ENCODE measurements at regions not wholly inside any gene's neighbourhood (a gene's known extent, or its start where the extent isn't known, plus 50 kb on each side); places are given as distances from the start of the nearest gene placed in this dataset.

DNA sequence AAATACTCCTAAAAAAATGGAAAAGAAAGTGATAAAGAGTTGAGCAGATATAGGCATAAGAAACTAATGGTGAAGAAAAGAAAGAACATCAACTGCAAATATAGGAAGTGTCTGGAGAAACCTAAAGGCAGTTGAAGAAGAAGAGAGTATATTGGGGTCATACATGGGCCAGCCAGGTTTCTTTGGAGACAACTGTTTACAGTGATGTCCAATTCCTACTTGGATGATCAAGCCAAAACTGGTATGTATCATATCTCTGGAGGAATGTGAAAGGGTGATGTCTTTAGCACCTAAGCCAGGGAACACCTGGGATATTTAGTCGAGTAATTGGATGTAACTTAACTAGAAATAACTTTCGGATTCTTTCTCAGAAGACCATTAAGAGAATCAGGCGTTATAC is 129.3 kb upstream of the FLRT2 start:
- H3K27me3 Mint-ChIP-seq: no peaks in the 10 kb centered on the region
- Histone ChIP-seq H3K36me3 (ENCODE audit: control insufficient read depth, insufficient read depth, low read length) (no peaks in the 10 kb centered on the region), H3K9me3 (ENCODE audit: control insufficient read depth in 2 of 2, low read length in 2 of 2) (no peaks in the 10 kb centered on the region), H3K27me3 (ENCODE audit: control insufficient read depth, insufficient read depth, low read length) (no peaks in the 10 kb centered on the region), H3K27ac (ENCODE audit: insufficient read depth, low read length, poor library complexity, severe bottlenecking) (no peak overlapping the region), H3K4me3 (ENCODE audit: low read depth, low read length) (no peak overlapping the region), H3K4me1 (ENCODE audit: control insufficient read depth, insufficient read depth, low read length, poor library complexity, severe bottlenecking) (no peaks in the 10 kb centered on the region)
- ATAC-seq (ENCODE audit: low read depth in 2 of 2) (no peak), DNase-seq (no peak)
- H3K36me3 Mint-ChIP-seq: no peaks in the 10 kb centered on the region
- no peaks in the 10 kb centered on the region for H3K4me1 Mint-ChIP-seq
- no peak overlapping the region for H3K4me3 Mint-ChIP-seq
- no peak overlapping the region for H3K27ac Mint-ChIP-seq
- H3K9me3 Mint-ChIP-seq: peaks cover 0 to 11% (median 6%) of the 10 kb centered on the region in 7 donors

GRCh38 chr14:85401384-85401783 is 128.6 kb upstream of the FLRT2 start:
- H3K9me3 Mint-ChIP-seq: peaks cover 0 to 11% (median 6%) of the 10 kb centered on the region in 7 donors
- H3K4me3 Mint-ChIP-seq: no peak overlapping the region
- H3K36me3 ChIP-seq (ENCODE audit: control insufficient read depth, insufficient read depth, low read length): no peaks in the 10 kb centered on the region
- DNase-seq (no peak), ATAC-seq (ENCODE audit: low read depth in 2 of 2) (no peak)
- no peak overlapping the region for H3K4me3 ChIP-seq (ENCODE audit: low read depth, low read length)
- H3K27ac ChIP-seq (ENCODE audit: insufficient read depth, low read length, poor library complexity, severe bottlenecking): no peak overlapping the region
- no peaks in the 10 kb centered on the region for H3K27me3 Mint-ChIP-seq
- H3K9me3 ChIP-seq (ENCODE audit: control insufficient read depth in 2 of 2, low read length in 2 of 2): no peaks in the 10 kb centered on the region
- no peaks in the 10 kb centered on the region for H3K36me3 Mint-ChIP-seq
- H3K27ac Mint-ChIP-seq: peak overlapping the region in 1 of 3 donors; percentile 75
- H3K4me1 Mint-ChIP-seq: no peaks in the 10 kb centered on the region
- no peaks in the 10 kb centered on the region for H3K27me3 ChIP-seq (ENCODE audit: control insufficient read depth, insufficient read depth, low read length)
- no peaks in the 10 kb centered on the region for H3K4me1 ChIP-seq (ENCODE audit: control insufficient read depth, insufficient read depth, low read length, poor library complexity, severe bottlenecking)

GRCh38 chr14:85402569-85403162 is 127.3 kb upstream of the FLRT2 start:
- ATAC-seq (ENCODE audit: low read depth in 2 of 2) (no peak), DNase-seq (no peak)
- no peak overlapping the region for H3K27ac ChIP-seq (ENCODE audit: insufficient read depth, low read length, poor library complexity, severe bottlenecking)
- H3K9me3 ChIP-seq (ENCODE audit: control insufficient read depth in 2 of 2, low read length in 2 of 2): no peaks in the 10 kb centered on the region
- no peaks in the 10 kb centered on the region for H3K4me1 ChIP-seq (ENCODE audit: control insufficient read depth, insufficient read depth, low read length, poor library complexity, severe bottlenecking)
- Mint-ChIP-seq H3K27me3 (no peaks in the 10 kb centered on the region), H3K4me3 (no peak overlapping the region), H3K36me3 (no peaks in the 10 kb centered on the region), H3K4me1 (no peaks in the 10 kb centered on the region), H3K27ac (no peak overlapping the region), H3K9me3 (peaks cover 0 to 11% (median 7%) of the 10 kb centered on the region in 7 donors)
- no peak overlapping the region for H3K4me3 ChIP-seq (ENCODE audit: low read depth, low read length)
- no peaks in the 10 kb centered on the region for H3K36me3 ChIP-seq (ENCODE audit: control insufficient read depth, insufficient read depth, low read length)
- H3K27me3 ChIP-seq (ENCODE audit: control insufficient read depth, insufficient read depth, low read length): no peaks in the 10 kb centered on the region

GRCh38 chr14:85409481-85410210 is 120.3 kb upstream of the FLRT2 start:
- H3K36me3 ChIP-seq (ENCODE audit: control insufficient read depth, insufficient read depth, low read length): no peaks in the 10 kb centered on the region
- no peaks in the 10 kb centered on the region for H3K27me3 ChIP-seq (ENCODE audit: control insufficient read depth, insufficient read depth, low read length)
- ATAC-seq (ENCODE audit: low read depth in 2 of 2) (no peak), DNase-seq (no peak)
- Mint-ChIP-seq H3K27ac (no peak overlapping the region), H3K4me3 (no peak overlapping the region), H3K4me1 (no peaks in the 10 kb centered on the region), H3K9me3 (peaks cover 0 to 19% (median 6%) of the 10 kb centered on the region in 7 donors), H3K36me3 (no peaks in the 10 kb centered on the region), H3K27me3 (no peaks in the 10 kb centered on the region)
- H3K9me3 ChIP-seq (ENCODE audit: control insufficient read depth in 2 of 2, low read length in 2 of 2): peaks cover 0 to 2% of the 10 kb centered on the region in 2 experiments
- H3K4me1 ChIP-seq (ENCODE audit: control insufficient read depth, insufficient read depth, low read length, poor library complexity, severe bottlenecking): no peaks in the 10 kb centered on the region
- H3K27ac ChIP-seq (ENCODE audit: insufficient read depth, low read length, poor library complexity, severe bottlenecking): no peak overlapping the region
- H3K4me3 ChIP-seq (ENCODE audit: low read depth, low read length): no peak overlapping the region

DNA sequence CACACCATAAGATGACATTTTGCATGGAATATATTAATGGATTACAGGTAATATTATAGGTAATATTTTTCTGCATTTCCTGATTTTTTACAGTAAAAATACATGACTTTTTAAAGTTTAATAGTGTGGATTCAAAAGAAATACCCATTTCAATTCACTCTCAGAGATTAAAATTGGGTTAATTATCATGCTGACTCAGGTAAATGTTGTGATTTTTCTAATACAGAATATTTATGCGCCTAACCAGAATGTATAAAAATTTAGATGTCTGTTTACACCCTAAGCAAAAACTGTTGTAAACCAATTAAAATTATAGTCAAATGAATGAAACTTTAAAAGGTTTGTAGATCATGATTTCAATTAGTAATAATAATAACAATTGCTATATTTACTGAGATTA is 117.2 kb upstream of the FLRT2 start:
- Histone ChIP-seq H3K4me3 (ENCODE audit: low read depth, low read length) (no peak overlapping the region), H3K27ac (ENCODE audit: insufficient read depth, low read length, poor library complexity, severe bottlenecking) (no peak overlapping the region), H3K4me1 (ENCODE audit: control insufficient read depth, insufficient read depth, low read length, poor library complexity, severe bottlenecking) (no peaks in the 10 kb centered on the region), H3K27me3 (ENCODE audit: control insufficient read depth, insufficient read depth, low read length) (no peaks in the 10 kb centered on the region), H3K36me3 (ENCODE audit: control insufficient read depth, insufficient read depth, low read length) (no peaks in the 10 kb centered on the region), H3K9me3 (ENCODE audit: control insufficient read depth in 2 of 2, low read length in 2 of 2) (peaks cover 0 to 5% of the 10 kb centered on the region in 2 experiments)
- ATAC-seq (ENCODE audit: low read depth in 2 of 2) (no peak), DNase-seq (no peak)
- H3K9me3 Mint-ChIP-seq: peaks cover 0 to 24% (median 5%) of the 10 kb centered on the region in 7 donors
- H3K36me3 Mint-ChIP-seq: no peaks in the 10 kb centered on the region
- no peaks in the 10 kb centered on the region for H3K27me3 Mint-ChIP-seq
- no peak overlapping the region for H3K4me3 Mint-ChIP-seq
- H3K4me1 Mint-ChIP-seq: no peaks in the 10 kb centered on the region
- H3K27ac Mint-ChIP-seq: no peak overlapping the region

DNA sequence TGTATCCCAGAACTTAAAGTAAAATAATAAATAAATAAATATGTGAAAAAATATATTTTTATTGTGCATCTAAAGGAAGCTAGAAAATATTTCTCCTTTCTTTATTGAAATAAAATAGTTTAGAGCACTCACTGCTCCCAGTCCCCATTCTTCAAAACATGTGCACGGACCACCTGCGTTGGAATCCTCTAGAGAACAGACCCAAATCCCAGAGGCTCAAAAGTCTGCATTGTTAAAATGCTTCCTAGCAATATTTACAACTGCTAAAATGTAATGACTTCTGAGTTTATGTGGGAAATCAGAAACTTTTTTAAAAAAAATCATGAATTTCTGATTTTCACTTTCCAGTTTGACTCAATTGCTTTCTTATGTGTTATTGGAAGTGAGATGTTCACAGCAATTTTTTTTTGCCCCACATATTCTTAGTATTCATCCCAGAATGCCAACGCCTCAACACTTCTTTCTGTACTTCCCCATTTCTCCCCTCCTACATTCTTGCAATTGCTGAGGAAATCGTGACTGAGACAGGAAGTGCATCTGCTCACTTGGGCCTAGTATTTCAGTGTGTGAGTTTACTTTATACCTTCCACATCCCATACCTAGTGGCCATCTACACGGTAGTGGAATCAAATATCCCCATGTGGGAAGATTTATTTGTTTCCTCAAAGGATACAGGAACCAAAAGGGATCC is 116.0 kb upstream of the FLRT2 start:
- no peak overlapping the region for H3K4me3 Mint-ChIP-seq
- DNase-seq: no peak
- no peaks in the 10 kb centered on the region for H3K27me3 Mint-ChIP-seq

DNA sequence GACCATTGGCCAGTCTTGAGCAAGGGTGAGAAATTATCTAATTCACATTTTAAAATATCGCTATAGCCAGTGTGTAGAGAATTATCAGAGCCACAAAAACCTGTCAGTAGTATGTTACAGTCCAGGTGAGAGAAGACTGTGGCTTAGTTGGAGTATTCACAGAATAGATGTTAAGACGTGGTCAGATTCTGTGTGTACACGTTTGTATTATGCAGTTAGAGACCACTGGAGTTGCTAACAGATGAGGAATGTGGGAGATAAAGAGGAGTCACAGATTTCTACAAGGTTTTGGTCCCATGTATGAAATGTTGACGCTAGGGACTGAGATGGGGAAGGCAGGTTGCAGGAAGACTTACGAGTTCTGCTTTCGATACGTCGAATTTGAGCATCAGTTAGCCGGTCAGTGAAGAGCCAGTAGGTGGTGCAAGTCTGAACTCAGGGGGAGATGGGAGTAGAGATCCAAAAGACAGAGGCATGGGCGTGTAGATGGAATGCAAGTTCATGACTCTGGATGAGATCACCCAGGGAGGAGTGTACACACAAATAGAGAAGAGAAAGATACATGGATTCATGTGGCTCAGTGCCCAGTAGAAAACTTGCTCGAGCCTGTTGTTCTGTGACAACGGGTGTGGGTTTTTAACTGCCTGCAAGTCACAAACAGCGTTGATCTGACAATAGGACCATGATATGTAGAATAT is 114.8 kb upstream of the FLRT2 start:
- Histone ChIP-seq H3K27me3 (ENCODE audit: control insufficient read depth, insufficient read depth, low read length) (no peaks in the 10 kb centered on the region), H3K4me3 (ENCODE audit: low read depth, low read length) (no peak overlapping the region), H3K9me3 (ENCODE audit: control insufficient read depth in 2 of 2, low read length in 2 of 2) (peaks cover 0 to 3% of the 10 kb centered on the region in 2 experiments), H3K27ac (ENCODE audit: insufficient read depth, low read length, poor library complexity, severe bottlenecking) (no peak overlapping the region), H3K36me3 (ENCODE audit: control insufficient read depth, insufficient read depth, low read length) (no peaks in the 10 kb centered on the region), H3K4me1 (ENCODE audit: control insufficient read depth, insufficient read depth, low read length, poor library complexity, severe bottlenecking) (no peaks in the 10 kb centered on the region)
- ATAC-seq (ENCODE audit: low read depth in 2 of 2): no peak
- Mint-ChIP-seq H3K9me3 (peaks cover 0 to 22% (median 3%) of the 10 kb centered on the region in 7 donors), H3K27ac (peak overlapping the region in 1 of 3 donors; percentile 32), H3K36me3 (no peaks in the 10 kb centered on the region), H3K4me3 (no peak overlapping the region), H3K27me3 (no peaks in the 10 kb centered on the region), H3K4me1 (no peaks in the 10 kb centered on the region)
- DNase-seq: no peak

More for the DNA sequence above, 116.0 kb upstream of the FLRT2 start:
- Histone ChIP-seq H3K27ac (ENCODE audit: insufficient read depth, low read length, poor library complexity, severe bottlenecking) (no peak overlapping the region), H3K9me3 (ENCODE audit: control insufficient read depth in 2 of 2, low read length in 2 of 2) (peaks cover 0 to 3% of the 10 kb centered on the region in 2 experiments), H3K36me3 (ENCODE audit: control insufficient read depth, insufficient read depth, low read length) (no peaks in the 10 kb centered on the region), H3K4me3 (ENCODE audit: low read depth, low read length) (no peak overlapping the region), H3K4me1 (ENCODE audit: control insufficient read depth, insufficient read depth, low read length, poor library complexity, severe bottlenecking) (no peaks in the 10 kb centered on the region), H3K27me3 (ENCODE audit: control insufficient read depth, insufficient read depth, low read length) (no peaks in the 10 kb centered on the region)
- Mint-ChIP-seq H3K27ac (no peak overlapping the region), H3K36me3 (no peaks in the 10 kb centered on the region), H3K9me3 (peaks cover 0 to 24% (median 5%) of the 10 kb centered on the region in 7 donors), H3K4me1 (no peaks in the 10 kb centered on the region)
- ATAC-seq (ENCODE audit: low read depth in 2 of 2): no peak
